ENCODE measurements at regions not wholly inside any gene's neighbourhood (a gene's known extent, or its start where the extent isn't known, plus 50 kb on each side); places are given as distances from the start of the nearest gene placed in this dataset.
"Not testable (repeated sequence)": the region's sequence is repeated elsewhere in the genome, so short reads cannot be mapped to it uniquely, and the experiment has no call there.

GRCh38 chr17:71799657-71800056, 321.2 kb upstream of the SOX9 start:
- 73% methylated on average over 3 of the region's 3 CpGs for WGBS
- no peak overlapping the region for H3K4me3 ChIP-seq (ENCODE audit: low read depth, low read length)
- no peak overlapping the region for H3K27ac ChIP-seq (ENCODE audit: low read depth)
- DNase-seq (ENCODE audit: extremely low spot score) = no peak
- no peaks in the 10 kb centered on the region for H3K4me1 ChIP-seq (ENCODE audit: insufficient read depth)
- no peaks in the 10 kb centered on the region for H3K36me3 ChIP-seq (ENCODE audit: insufficient read depth)

- Histone ChIP-seq H3K4me3 (ENCODE audit: low read depth, low read length) (no peak overlapping the region), H3K27ac (ENCODE audit: low read depth) (no peak overlapping the region)
- no peak for DNase-seq (ENCODE audit: extremely low spot score)
These were observed 319.5 kb upstream of the SOX9 start for GRCh38 chr17:71801301-71801700.

GRCh38 chr17:71802663-71803062, 318.2 kb upstream of the SOX9 start:
- no peaks in the 10 kb centered on the region for H3K36me3 ChIP-seq (ENCODE audit: insufficient read depth)
- no peak for DNase-seq (ENCODE audit: extremely low spot score)
- no peaks in the 10 kb centered on the region for H3K4me1 ChIP-seq (ENCODE audit: insufficient read depth)
- no peak overlapping the region for H3K27ac ChIP-seq (ENCODE audit: low read depth)
- H3K4me3 ChIP-seq (ENCODE audit: low read depth, low read length) = no peak overlapping the region
- WGBS = 93% methylated on average over 3 of the region's 3 CpGs

More at GRCh38 chr17:71801301-71801700, 319.5 kb upstream of the SOX9 start:
- Histone ChIP-seq H3K36me3 (ENCODE audit: insufficient read depth) (no peaks in the 10 kb centered on the region), H3K4me1 (ENCODE audit: insufficient read depth) (no peaks in the 10 kb centered on the region)
- WGBS = 66% methylated on average over 6 of the region's 6 CpGs

- no peak for DNase-seq (ENCODE audit: extremely low spot score)
- Histone ChIP-seq H3K4me3 (ENCODE audit: low read depth, low read length) (no peak overlapping the region), H3K4me1 (ENCODE audit: insufficient read depth) (no peaks in the 10 kb centered on the region), H3K36me3 (ENCODE audit: insufficient read depth) (no peaks in the 10 kb centered on the region), H3K27ac (ENCODE audit: low read depth) (no peak overlapping the region)
- WGBS = 97% methylated on average over 1 of the region's 1 CpG
These were observed 317.1 kb upstream of the SOX9 start for GRCh38 chr17:71803656-71804284.

- DNase-seq (ENCODE audit: extremely low spot score) = no peak
- Histone ChIP-seq H3K27ac (ENCODE audit: low read depth) (no peak overlapping the region), H3K36me3 (ENCODE audit: insufficient read depth) (no peaks in the 10 kb centered on the region), H3K4me3 (ENCODE audit: low read depth, low read length) (no peak overlapping the region), H3K4me1 (ENCODE audit: insufficient read depth) (no peaks in the 10 kb centered on the region)
These were observed 311.3 kb upstream of the SOX9 start for GRCh38 chr17:71809537-71809936.

- not testable (repeated sequence) for H3K27ac ChIP-seq (ENCODE audit: low read depth); H3K4me3 ChIP-seq (ENCODE audit: low read depth, low read length); H3K4me1 ChIP-seq (ENCODE audit: insufficient read depth); DNase-seq (ENCODE audit: extremely low spot score); H3K36me3 ChIP-seq (ENCODE audit: insufficient read depth)
These were observed 307.0 kb upstream of the SOX9 start for GRCh38 chr17:71813861-71814260.

GRCh38 chr17:71821511-71821910, 299.3 kb upstream of the SOX9 start:
- H3K4me3 ChIP-seq (ENCODE audit: low read depth, low read length) = no peak overlapping the region
- no peaks in the 10 kb centered on the region for H3K36me3 ChIP-seq (ENCODE audit: insufficient read depth)
- no peaks in the 10 kb centered on the region for H3K4me1 ChIP-seq (ENCODE audit: insufficient read depth)
- no peak overlapping the region for H3K27ac ChIP-seq (ENCODE audit: low read depth)
- DNase-seq (ENCODE audit: extremely low spot score) = no peak
- WGBS = 55% methylated on average over 4 of the region's 4 CpGs

GRCh38 chr17:71824671-71825070, 296.1 kb upstream of the SOX9 start:
- H3K4me3 ChIP-seq (ENCODE audit: low read depth, low read length) = no peak overlapping the region
- DNase-seq (ENCODE audit: extremely low spot score) = no peak
- H3K4me1 ChIP-seq (ENCODE audit: insufficient read depth) = no peaks in the 10 kb centered on the region
- no peaks in the 10 kb centered on the region for H3K36me3 ChIP-seq (ENCODE audit: insufficient read depth)
- no peak overlapping the region for H3K27ac ChIP-seq (ENCODE audit: low read depth)
- WGBS = 46% methylated on average over 4 of the region's 4 CpGs

- Histone ChIP-seq H3K4me1 (ENCODE audit: insufficient read depth) (no peaks in the 10 kb centered on the region), H3K4me3 (ENCODE audit: low read depth, low read length) (no peak overlapping the region), H3K27ac (ENCODE audit: low read depth) (no peak overlapping the region), H3K36me3 (ENCODE audit: insufficient read depth) (no peaks in the 10 kb centered on the region)
- DNase-seq (ENCODE audit: extremely low spot score) = no peak
- 46% methylated on average over 4 of the region's 4 CpGs for WGBS
These were observed 295.1 kb upstream of the SOX9 start for GRCh38 chr17:71825687-71826086.

- WGBS = 14% methylated on average over 5 of the region's 5 CpGs
- Histone ChIP-seq H3K4me1 (ENCODE audit: insufficient read depth) (no peaks in the 10 kb centered on the region), H3K36me3 (ENCODE audit: insufficient read depth) (no peaks in the 10 kb centered on the region), H3K27ac (ENCODE audit: low read depth) (no peak overlapping the region), H3K4me3 (ENCODE audit: low read depth, low read length) (no peak overlapping the region)
- DNase-seq (ENCODE audit: extremely low spot score) = no peak
These were observed 292.6 kb upstream of the SOX9 start for GRCh38 chr17:71828182-71828596.

GRCh38 chr17:71830866-71831265, 290.0 kb upstream of the SOX9 start:
- no peaks in the 10 kb centered on the region for H3K36me3 ChIP-seq (ENCODE audit: insufficient read depth)
- H3K27ac ChIP-seq (ENCODE audit: low read depth) = no peak overlapping the region
- no peak overlapping the region for H3K4me3 ChIP-seq (ENCODE audit: low read depth, low read length)
- no peaks in the 10 kb centered on the region for H3K4me1 ChIP-seq (ENCODE audit: insufficient read depth)
- no peak for DNase-seq (ENCODE audit: extremely low spot score)
- WGBS = 28% methylated on average over 7 of the region's 7 CpGs

GRCh38 chr17:71842986-71843385, 277.8 kb upstream of the SOX9 start:
- DNase-seq (ENCODE audit: extremely low spot score) = no peak
- no peaks in the 10 kb centered on the region for H3K4me1 ChIP-seq (ENCODE audit: insufficient read depth)
- H3K4me3 ChIP-seq (ENCODE audit: low read depth, low read length) = no peak overlapping the region
- no peak overlapping the region for H3K27ac ChIP-seq (ENCODE audit: low read depth)
- WGBS = 93% methylated on average over 3 of the region's 3 CpGs
- H3K36me3 ChIP-seq (ENCODE audit: insufficient read depth) = no peaks in the 10 kb centered on the region

- Histone ChIP-seq H3K4me3 (ENCODE audit: low read depth, low read length) (no peak overlapping the region), H3K27ac (ENCODE audit: low read depth) (no peak overlapping the region), H3K36me3 (ENCODE audit: insufficient read depth) (no peaks in the 10 kb centered on the region), H3K4me1 (ENCODE audit: insufficient read depth) (no peaks in the 10 kb centered on the region)
- WGBS = 90% methylated on average over 2 of the region's 2 CpGs
- DNase-seq (ENCODE audit: extremely low spot score) = no peak
These were observed 275.5 kb upstream of the SOX9 start for GRCh38 chr17:71845337-71845736.

- Histone ChIP-seq H3K4me1 (ENCODE audit: insufficient read depth) (no peaks in the 10 kb centered on the region), H3K36me3 (ENCODE audit: insufficient read depth) (no peaks in the 10 kb centered on the region), H3K4me3 (ENCODE audit: low read depth, low read length) (no peak overlapping the region), H3K27ac (ENCODE audit: low read depth) (no peak overlapping the region)
- WGBS = 80% methylated on average over 8 of the region's 8 CpGs
- no peak for DNase-seq (ENCODE audit: extremely low spot score)
These were observed 274.2 kb upstream of the SOX9 start for GRCh38 chr17:71846561-71847110.

Data from urinary bladder (tissue), 3 donors.